ENCODE measurements at regions not wholly inside any gene's neighbourhood (a gene's known extent, or its start where the extent isn't known, plus 50 kb on each side); places are given as distances from the start of the nearest gene placed in this dataset.

- TF ChIP-seq CTCF (conservative IDR thresholded peaks at IDR 0.05): no peak
- no peak for TF ChIP-seq ZFX (IDR thresholded peaks at IDR 0.05)
Measured at GRCh38 chr16:64242492-64242891, 879.4 kb downstream of the CDH11 start.

All from C4-2B (cell line).